ENCODE measurements at regions not wholly inside any gene's neighbourhood (a gene's known extent, or its start where the extent isn't known, plus 50 kb on each side); places are given as distances from the start of the nearest gene placed in this dataset.

GRCh38 chr2:18684206-18685038, 95.1 kb upstream of the NT5C1B start:
- POLR2A ChIA-PET (ENCODE audit: unreplicated experiment): interaction anchor here (0.6 kb wide), 1 partner anchor 23 kb away, joined by 3 read pairs; no protein-coding TSS in a partner anchor
- in situ Hi-C loops (cut with MboI; ENCODE audit: low sequenced_read_pairs): no loop called here

More at GRCh38 chr2:18684206-18685038, 95.1 kb upstream of the NT5C1B start:
- BruUV-seq (replicated peaks): no TSS peak
- peaks cover 2% of the 10 kb centered on the region; the same call in 1 of the 2 replicates for H3K4me1 ChIP-seq (ENCODE audit: control insufficient read depth, insufficient read depth, low read length)
- H3K23ac ChIP-seq (ENCODE audit: low read depth, low read length): no peak overlapping the region
- peak; percentile 85 for ATAC-seq (ENCODE audit: low read depth)
- H3K9me3 ChIP-seq (ENCODE audit: control insufficient read depth, insufficient read depth, low read length): no peaks in the 10 kb centered on the region
- peak overlapping the region; percentile 44; the same call in 1 of the 2 replicates for H3K27ac ChIP-seq (ENCODE audit: insufficient read depth, low read length)
- H4K20me1 ChIP-seq (ENCODE audit: insufficient read depth, low read length): no peaks in the 10 kb centered on the region
- dilution Hi-C loops (cut with HindIII; ENCODE audit: low sequenced_read_pairs, unreplicated experiment): no loop called here
- no peaks in the 10 kb centered on the region for H3K9me1 ChIP-seq (ENCODE audit: insufficient read depth, low read length)
- H3K27me3 ChIP-seq (ENCODE audit: control insufficient read depth, insufficient read depth, low read length): peaks cover 27% of the 10 kb centered on the region
- H3K56ac ChIP-seq (ENCODE audit: extremely low read depth, insufficient read depth, low read length): no peak overlapping the region
- no peak for TF ChIP-seq MXI1 (IDR thresholded peaks at IDR 0.05; ENCODE audit: borderline replicate concordance, low read depth, low read length)
- TF ChIP-seq CHD1 (IDR thresholded peaks at IDR 0.05; ENCODE audit: low read depth, low read length): no peak
- no peak for TF ChIP-seq BHLHE40 (IDR thresholded peaks at IDR 0.05; ENCODE audit: low read depth, low read length)
- TF ChIP-seq RFX5 (IDR thresholded peaks at IDR 0.05; ENCODE audit: low read depth, low read length): no peak
- no peak for TF ChIP-seq CTCF (conservative IDR thresholded peaks at IDR 0.05; ENCODE audit: low read depth, low read length)
- no peak for TF ChIP-seq RAD21 (IDR thresholded peaks at IDR 0.05; ENCODE audit: low read length)
- WGBS, 2 experiments (ENCODE audit: extremely low coverage in 2 of 2, insufficient read length in 1 of 2): 0% methylated on average over 1 of the region's 2 CpGs; no CpG with 5 or more reads in 1 of the 2 experiments
- no peak overlapping the region for H2BK5ac ChIP-seq (ENCODE audit: low read depth, low read length, poor library complexity, severe bottlenecking)
- peak overlapping the region; percentile 43; the same call in 1 of the 2 replicates for H3K18ac ChIP-seq (ENCODE audit: low read depth, low read length)
- H2BK15ac ChIP-seq (ENCODE audit: low read depth, low read length): no peak overlapping the region
- DNase-seq: peak; percentile 66
- H3K9ac ChIP-seq (ENCODE audit: low read depth, low read length): no peak overlapping the region
- no peaks in the 10 kb centered on the region for H3K36me3 ChIP-seq (ENCODE audit: control insufficient read depth, insufficient read depth, low read length)
- H2BK120ac ChIP-seq (ENCODE audit: low read depth, low read length): no peak overlapping the region
- peak overlapping the region; percentile 56; the same call in 1 of the 2 replicates for H3K4me2 ChIP-seq (ENCODE audit: low read depth, low read length)
- no peak overlapping the region for H4K5ac ChIP-seq (ENCODE audit: low read depth, low read length)
- H4K91ac ChIP-seq (ENCODE audit: insufficient read depth, low read depth, low read length): no peak overlapping the region
- H3K4ac ChIP-seq (ENCODE audit: low read depth, low read length): no peak overlapping the region
- H4K8ac ChIP-seq (ENCODE audit: low read depth in 2 of 2, low read length in 2 of 2): no peak overlapping the region
- H2AFZ ChIP-seq (replicated peaks; ENCODE audit: low read length, poor library complexity): no peak overlapping the region
- intact Hi-C loops (cut with micrococcal nuclease): no loop called here
- no peak overlapping the region for H2BK20ac ChIP-seq (ENCODE audit: low read depth, low read length)
- H3K14ac ChIP-seq (replicated peaks; ENCODE audit: low read depth, low read length): no peak overlapping the region
- H3K4me3 ChIP-seq (ENCODE audit: insufficient read depth, low read depth, low read length): no peak overlapping the region
- H2AK5ac ChIP-seq (ENCODE audit: low read depth, low read length): no peak overlapping the region
- H2AK9ac ChIP-seq (replicated peaks; ENCODE audit: low read depth, low read length, poor library complexity): no peak overlapping the region
- CTCF ChIA-PET: no interaction called here
- no peaks in the 10 kb centered on the region for H3K79me1 ChIP-seq (ENCODE audit: low read depth in 1 of 2, low read length in 2 of 2)

Data from IMR-90 (cell line).